ENCODE measurements at regions not wholly inside any gene's neighbourhood (a gene's known extent, or its start where the extent isn't known, plus 50 kb on each side); places are given as distances from the start of the nearest gene placed in this dataset.

DNA sequence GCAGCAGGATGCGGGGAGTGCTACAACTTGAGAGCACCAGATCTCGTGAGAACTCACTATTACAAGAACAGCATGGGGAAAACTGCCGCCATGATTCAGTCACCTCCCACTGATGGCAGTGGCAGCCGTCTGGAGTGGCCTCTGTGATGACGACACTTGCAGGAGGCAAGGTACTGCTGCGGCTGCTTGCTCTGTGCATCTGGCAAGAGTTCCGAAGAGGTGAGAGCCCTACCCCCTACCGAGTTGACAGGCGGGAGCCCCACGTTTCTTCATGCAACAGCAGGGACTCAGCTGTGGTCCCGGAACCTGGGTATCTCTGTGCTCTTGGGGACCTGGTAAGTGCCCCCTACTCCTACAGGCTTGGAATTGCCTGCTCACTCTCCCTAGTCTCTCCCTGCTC is 1672.7 kb upstream of the TMEFF2 start:
- no peak overlapping the region for H3K9ac ChIP-seq (ENCODE audit: control insufficient read depth, insufficient read depth, low read length)
- ChIA-PET SMC1A (ENCODE audit: uncharacterized antibody, unreplicated experiment) (no interaction called here), CTCF (no interaction called here), RAD21 (ENCODE audit: unreplicated experiment) (no interaction called here), POLR2A (no interaction called here)
- no peak overlapping the region for H3K27ac ChIP-seq (ENCODE audit: control insufficient read depth, insufficient read depth)
- no peak for ATAC-seq
- H4K20me1 ChIP-seq (ENCODE audit: control insufficient read depth, insufficient read depth): no peaks in the 10 kb centered on the region
- no peaks in the 10 kb centered on the region for H3K4me1 ChIP-seq (ENCODE audit: control insufficient read depth, insufficient read depth, low read length)
- no peak overlapping the region for H2AFZ ChIP-seq (ENCODE audit: control insufficient read depth, low read depth, low read length)
- H3K36me3 ChIP-seq (ENCODE audit: control insufficient read depth in 2 of 2, insufficient read depth in 2 of 2, low read length in 1 of 2): no peaks in the 10 kb centered on the region
- H3K4me2 ChIP-seq (ENCODE audit: control insufficient read depth, insufficient read depth): no peak overlapping the region
- intact Hi-C loops (cut with micrococcal nuclease; ENCODE audit: unreplicated experiment): no loop called here
- 43% methylated on average over 11 of the region's 11 CpGs for WGBS (ENCODE audit: insufficient coverage, insufficient replicate concordance, low lambda C conversion rate, missing lambda C conversion rate)
- H3K27me3 ChIP-seq (replicated peaks in 1 of 2; ENCODE audit: control insufficient read depth in 2 of 2, insufficient read depth in 2 of 2, low read length in 1 of 2): no peaks in the 10 kb centered on the region; a peak in 1 of 4 replicates
- TF ChIP-seq EED (IDR thresholded peaks at IDR 0.05; ENCODE audit: low read depth): no peak
- no peak for TF ChIP-seq FOS (IDR thresholded peaks at IDR 0.05; ENCODE audit: borderline replicate concordance, extremely low read depth, insufficient read length)
- no peak for TF ChIP-seq HCFC1 (IDR thresholded peaks at IDR 0.05; ENCODE audit: low read length)
- no peak for TF ChIP-seq EP300 (IDR thresholded peaks at IDR 0.05; ENCODE audit: borderline replicate concordance in 1 of 2, control insufficient read depth in 1 of 2, low read depth in 2 of 2, low read length in 2 of 2)
- TF ChIP-seq, protein P1, sequence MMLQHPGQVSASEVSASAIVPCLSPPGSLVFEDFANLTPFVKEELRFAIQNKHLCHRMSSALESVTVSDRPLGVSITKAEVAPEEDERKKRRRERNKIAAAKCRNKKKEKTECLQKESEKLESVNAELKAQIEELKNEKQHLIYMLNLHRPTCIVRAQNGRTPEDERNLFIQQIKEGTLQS (IDR thresholded peaks at IDR 0.05; ENCODE audit: borderline replicate concordance, extremely low read depth, low read depth, low read length): no peak
- TF ChIP-seq, protein P2, sequence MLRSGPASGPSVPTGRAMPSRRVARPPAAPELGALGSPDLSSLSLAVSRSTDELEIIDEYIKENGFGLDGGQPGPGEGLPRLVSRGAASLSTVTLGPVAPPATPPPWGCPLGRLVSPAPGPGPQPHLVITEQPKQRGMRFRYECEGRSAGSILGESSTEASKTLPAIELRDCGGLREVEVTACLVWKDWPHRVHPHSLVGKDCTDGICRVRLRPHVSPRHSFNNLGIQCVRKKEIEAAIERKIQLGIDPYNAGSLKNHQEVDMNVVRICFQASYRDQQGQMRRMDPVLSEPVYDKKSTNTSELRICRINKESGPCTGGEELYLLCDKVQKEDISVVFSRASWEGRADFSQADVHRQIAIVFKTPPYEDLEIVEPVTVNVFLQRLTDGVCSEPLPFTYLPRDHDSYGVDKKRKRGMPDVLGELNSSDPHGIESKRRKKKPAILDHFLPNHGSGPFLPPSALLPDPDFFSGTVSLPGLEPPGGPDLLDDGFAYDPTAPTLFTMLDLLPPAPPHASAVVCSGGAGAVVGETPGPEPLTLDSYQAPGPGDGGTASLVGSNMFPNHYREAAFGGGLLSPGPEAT (IDR thresholded peaks at IDR 0.05; ENCODE audit: low read depth): no peak
- in situ Hi-C loops (cut with MboI): no loop called here
- no peak overlapping the region for H3K4me3 ChIP-seq
- H3K9me3 ChIP-seq (replicated peaks; ENCODE audit: control insufficient read depth, insufficient read depth, low read length): no peaks in the 10 kb centered on the region
- H3K79me2 ChIP-seq (ENCODE audit: control insufficient read depth, insufficient read depth, low read length): no peaks in the 10 kb centered on the region
- no peak for FAIRE-seq
- no TSS peak for BruUV-seq (replicated peaks)
- no peak for DNase-seq (ENCODE audit: low read depth, low spot score)

DNA sequence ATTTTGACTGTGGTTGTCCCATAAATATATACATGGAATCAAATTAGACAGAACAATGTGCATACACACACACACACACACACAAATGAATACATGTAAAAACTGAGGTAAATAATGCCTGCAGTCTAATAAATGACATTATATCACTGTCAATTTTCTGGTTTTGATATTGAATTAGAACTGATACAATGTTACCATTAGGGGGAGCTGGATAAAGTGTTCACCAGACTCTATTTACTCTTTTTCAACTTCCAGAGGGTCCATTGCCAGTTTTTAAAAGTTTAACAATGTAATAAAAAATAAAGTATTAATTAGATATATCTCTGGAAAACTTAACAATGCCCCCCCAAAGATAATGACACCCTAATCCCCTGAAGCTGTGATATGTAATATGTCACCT is 1666.8 kb upstream of the TMEFF2 start:
- ATAC-seq (no peak), DNase-seq (ENCODE audit: low read depth, low spot score) (no peak), FAIRE-seq (no peak)
- no peaks in the 10 kb centered on the region for H3K36me3 ChIP-seq (ENCODE audit: control insufficient read depth in 2 of 2, insufficient read depth in 2 of 2, low read length in 1 of 2)
- SMC1A ChIA-PET (ENCODE audit: uncharacterized antibody, unreplicated experiment): no interaction called here
- no peak overlapping the region for H3K4me3 ChIP-seq
- CTCF ChIA-PET: no interaction called here
- no peaks in the 10 kb centered on the region for H3K9me3 ChIP-seq (replicated peaks; ENCODE audit: control insufficient read depth, insufficient read depth, low read length)
- no TSS peak for BruUV-seq (replicated peaks)
- no peak overlapping the region for H3K27ac ChIP-seq (ENCODE audit: control insufficient read depth, insufficient read depth)
- no peaks in the 10 kb centered on the region for H4K20me1 ChIP-seq (ENCODE audit: control insufficient read depth, insufficient read depth)
- H2AFZ ChIP-seq (ENCODE audit: control insufficient read depth, low read depth, low read length): no peak overlapping the region
- in situ Hi-C loops (cut with MboI) (no loop called here), intact Hi-C loops (cut with micrococcal nuclease; ENCODE audit: unreplicated experiment) (no loop called here)
- no peaks in the 10 kb centered on the region for H3K4me1 ChIP-seq (ENCODE audit: control insufficient read depth, insufficient read depth, low read length)
- H3K27me3 ChIP-seq (replicated peaks in 1 of 2; ENCODE audit: control insufficient read depth in 2 of 2, insufficient read depth in 2 of 2, low read length in 1 of 2): no peaks in the 10 kb centered on the region
- no peak overlapping the region for H3K4me2 ChIP-seq (ENCODE audit: control insufficient read depth, insufficient read depth)
- no peak overlapping the region for H3K9ac ChIP-seq (ENCODE audit: control insufficient read depth, insufficient read depth, low read length)
- no peaks in the 10 kb centered on the region for H3K79me2 ChIP-seq (ENCODE audit: control insufficient read depth, insufficient read depth, low read length)
- RAD21 ChIA-PET (ENCODE audit: unreplicated experiment): interaction anchor here (1.5 kb wide), 1 partner anchor 102 kb away, joined by 5 read pairs; no protein-coding TSS in a partner anchor
- POLR2A ChIA-PET: no interaction called here
- TF ChIP-seq MYC (IDR thresholded peaks at IDR 0.05; ENCODE audit: insufficient read depth, insufficient read length, insufficient replicate concordance, low read length, severe bottlenecking): no peak
- TF ChIP-seq MYB (IDR thresholded peaks at IDR 0.05; ENCODE audit: borderline replicate concordance, low read depth, low read length): no peak
- TF ChIP-seq SREBF1 (IDR thresholded peaks at IDR 0.05; ENCODE audit: low read length): no peak
- TF ChIP-seq, protein P3, sequence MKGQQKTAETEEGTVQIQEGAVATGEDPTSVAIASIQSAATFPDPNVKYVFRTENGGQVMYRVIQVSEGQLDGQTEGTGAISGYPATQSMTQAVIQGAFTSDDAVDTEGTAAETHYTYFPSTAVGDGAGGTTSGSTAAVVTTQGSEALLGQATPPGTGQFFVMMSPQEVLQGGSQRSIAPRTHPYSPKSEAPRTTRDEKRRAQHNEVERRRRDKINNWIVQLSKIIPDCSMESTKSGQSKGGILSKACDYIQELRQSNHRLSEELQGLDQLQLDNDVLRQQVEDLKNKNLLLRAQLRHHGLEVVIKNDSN (IDR thresholded peaks at IDR 0.05; ENCODE audit: borderline replicate concordance, extremely low read length, insufficient read depth, low read depth, low read length): no peak
- TF ChIP-seq TBL1XR1 (IDR thresholded peaks at IDR 0.05; ENCODE audit: low read depth, low read length): no peak
- TF ChIP-seq SMARCA5 (IDR thresholded peaks at IDR 0.05): no peak
- TF ChIP-seq ZNF384 (IDR thresholded peaks at IDR 0.05; ENCODE audit: borderline replicate concordance, low read depth, low read length): no peak
- no peak for TF ChIP-seq CEBPB (IDR thresholded peaks at IDR 0.05; ENCODE audit: borderline replicate concordance in 1 of 2, low read depth in 2 of 2, low read length in 2 of 2)
- TF ChIP-seq JUND (IDR thresholded peaks at IDR 0.05; ENCODE audit: low read depth, low read length): no peak
- TF ChIP-seq TARDBP (IDR thresholded peaks at IDR 0.05; ENCODE audit: borderline replicate concordance): no peak
- no peak for TF ChIP-seq PML (IDR thresholded peaks at IDR 0.05; ENCODE audit: low read length)
- TF ChIP-seq CHD4 (IDR thresholded peaks at IDR 0.05): no peak

All from GM12878 (cell line).